PFSK-1 (cell line): ENCODE measurements at regions not wholly inside any gene's neighbourhood (a gene's known extent, or its start where the extent isn't known, plus 50 kb on each side); places are given as distances from the start of the nearest gene placed in this dataset.

ENCODE experiments used
- FOXP2 ChIP-seq: optimal IDR thresholded peaks from 2 replicates; pipeline ENCODE3; 2011; ENCODE audit warnings: borderline replicate concordance, control low read depth, inconsistent platforms; ENCODE audit not compliant: insufficient read depth; ENCODE audit errors: extremely low read length, extremely low read depth
- POLR2AphosphoS5 ChIP-seq: IDR thresholded peaks from 2 replicates; pipeline ENCODE4 v1.6.1; 2012; ENCODE audit warnings: low read depth, mild to moderate bottlenecking, control low read depth, low read length, moderate library complexity
- SIN3A ChIP-seq: IDR thresholded peaks from 2 replicates; pipeline ENCODE4 v1.6.1; 2012; ENCODE audit warnings: mild to moderate bottlenecking, low read length, moderate library complexity, borderline replicate concordance; ENCODE audit not compliant: insufficient read depth
- TAF1 ChIP-seq: IDR thresholded peaks from 2 replicates; pipeline ENCODE4 v1.6.1; 2012; ENCODE audit warnings: low read length, control low read depth, borderline replicate concordance; ENCODE audit not compliant: insufficient read depth
- TF ChIP-seq, protein P1 (sequence below), 2 experiments: IDR thresholded peaks; 2 replicates each; pipeline versions ENCODE4 v1.6.1 to v1.8.0; 2011 to 2012; ENCODE audit warnings: low read depth in 2 of 2, low read length in 2 of 2, control low read depth in 1 of 2, inconsistent platforms in 1 of 2, mild to moderate bottlenecking in 1 of 2, moderate library complexity in 1 of 2; ENCODE audit not compliant: insufficient read depth in 1 of 2

DNA sequence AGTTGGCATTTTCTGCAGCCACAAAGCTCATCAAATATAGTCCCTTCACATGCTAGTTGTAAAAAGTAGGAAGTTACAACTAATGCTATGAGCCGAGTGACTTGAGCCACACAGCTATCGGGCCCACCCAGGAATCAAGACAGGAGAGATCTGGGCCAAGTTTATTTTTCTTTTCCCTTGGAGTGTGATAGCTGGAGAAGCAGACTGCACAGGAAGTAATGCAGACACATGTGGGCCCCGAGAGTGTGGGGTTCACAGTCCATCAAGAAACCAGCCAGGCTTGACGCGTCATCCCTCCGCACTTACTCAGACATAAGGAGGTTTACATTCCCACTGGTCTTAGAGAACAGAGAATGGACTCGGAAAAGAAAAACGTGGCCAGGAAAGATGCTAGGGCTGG is 403.1 kb upstream of the CDH11 start:
- TF ChIP-seq, protein P1, sequence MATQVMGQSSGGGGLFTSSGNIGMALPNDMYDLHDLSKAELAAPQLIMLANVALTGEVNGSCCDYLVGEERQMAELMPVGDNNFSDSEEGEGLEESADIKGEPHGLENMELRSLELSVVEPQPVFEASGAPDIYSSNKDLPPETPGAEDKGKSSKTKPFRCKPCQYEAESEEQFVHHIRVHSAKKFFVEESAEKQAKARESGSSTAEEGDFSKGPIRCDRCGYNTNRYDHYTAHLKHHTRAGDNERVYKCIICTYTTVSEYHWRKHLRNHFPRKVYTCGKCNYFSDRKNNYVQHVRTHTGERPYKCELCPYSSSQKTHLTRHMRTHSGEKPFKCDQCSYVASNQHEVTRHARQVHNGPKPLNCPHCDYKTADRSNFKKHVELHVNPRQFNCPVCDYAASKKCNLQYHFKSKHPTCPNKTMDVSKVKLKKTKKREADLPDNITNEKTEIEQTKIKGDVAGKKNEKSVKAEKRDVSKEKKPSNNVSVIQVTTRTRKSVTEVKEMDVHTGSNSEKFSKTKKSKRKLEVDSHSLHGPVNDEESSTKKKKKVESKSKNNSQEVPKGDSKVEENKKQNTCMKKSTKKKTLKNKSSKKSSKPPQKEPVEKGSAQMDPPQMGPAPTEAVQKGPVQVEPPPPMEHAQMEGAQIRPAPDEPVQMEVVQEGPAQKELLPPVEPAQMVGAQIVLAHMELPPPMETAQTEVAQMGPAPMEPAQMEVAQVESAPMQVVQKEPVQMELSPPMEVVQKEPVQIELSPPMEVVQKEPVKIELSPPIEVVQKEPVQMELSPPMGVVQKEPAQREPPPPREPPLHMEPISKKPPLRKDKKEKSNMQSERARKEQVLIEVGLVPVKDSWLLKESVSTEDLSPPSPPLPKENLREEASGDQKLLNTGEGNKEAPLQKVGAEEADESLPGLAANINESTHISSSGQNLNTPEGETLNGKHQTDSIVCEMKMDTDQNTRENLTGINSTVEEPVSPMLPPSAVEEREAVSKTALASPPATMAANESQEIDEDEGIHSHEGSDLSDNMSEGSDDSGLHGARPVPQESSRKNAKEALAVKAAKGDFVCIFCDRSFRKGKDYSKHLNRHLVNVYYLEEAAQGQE (IDR thresholded peaks at IDR 0.05; ENCODE audit: insufficient read depth in 1 of 2, low read depth in 2 of 2, low read length in 2 of 2), result no peak
- TF ChIP-seq POLR2AphosphoS5 (no peak), SIN3A (no peak), TAF1 (no peak), FOXP2 (no peak)
